ENCODE measurements at regions not wholly inside any gene's neighbourhood (a gene's known extent, or its start where the extent isn't known, plus 50 kb on each side); places are given as distances from the start of the nearest gene placed in this dataset.

DNA sequence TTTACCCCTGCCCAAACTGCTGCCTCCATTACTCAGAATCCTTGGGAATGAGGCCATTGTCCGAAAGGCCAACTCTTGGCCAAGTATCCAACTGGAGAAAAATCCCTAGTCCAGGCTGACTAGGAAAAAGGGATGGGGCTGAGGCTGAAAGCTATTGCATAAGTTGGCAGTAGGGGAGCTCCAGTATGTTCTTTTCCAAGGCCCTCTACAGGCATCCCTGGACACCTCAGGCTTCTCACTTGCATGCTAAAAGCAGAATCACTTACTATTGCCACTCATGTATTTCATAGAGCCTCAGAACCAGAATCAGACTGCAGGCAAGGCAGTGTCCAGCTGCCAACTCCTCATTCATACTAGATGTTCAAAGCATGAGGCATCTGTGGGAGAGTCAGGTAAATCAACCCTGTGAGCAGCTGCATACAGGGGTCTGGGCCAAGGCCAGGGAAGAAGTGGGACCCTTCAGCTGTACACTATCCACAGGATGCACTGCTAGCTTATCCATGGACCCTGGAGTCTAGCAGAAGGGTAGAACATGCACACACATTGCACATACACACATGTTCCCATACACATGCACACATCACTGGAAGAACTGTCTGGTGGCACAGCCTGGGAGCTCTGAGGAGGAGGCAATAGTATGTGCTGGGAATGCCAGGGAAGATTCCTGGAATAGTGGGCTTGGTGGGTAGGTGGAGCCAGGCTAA lies 195.3 kb downstream of the C1orf94 start:
- Histone ChIP-seq H2AFZ (no peak overlapping the region), H3K4me3 (no peak overlapping the region), H3K79me2 (ENCODE audit: low read depth) (no peaks in the 10 kb centered on the region), H3K9me2 (ENCODE audit: insufficient read depth) (no peaks in the 10 kb centered on the region; the same call in 1 of the 2 replicates), H3K27ac (no peak overlapping the region), H3K27me3 (ENCODE audit: insufficient read depth, low read depth) (no peaks in the 10 kb centered on the region), H3K4me2 (no peak overlapping the region), H3K4me1 (replicated peaks; ENCODE audit: insufficient read depth) (no peaks in the 10 kb centered on the region), H3K36me3 (ENCODE audit: low read depth) (no peaks in the 10 kb centered on the region), H4K20me1 (ENCODE audit: insufficient read depth) (no peaks in the 10 kb centered on the region), H3K9me3 (ENCODE audit: insufficient read depth, low read depth) (no peaks in the 10 kb centered on the region), H3F3A (ENCODE audit: insufficient read depth, low read depth) (no peaks in the 10 kb centered on the region)
- intact Hi-C loops (cut with micrococcal nuclease; ENCODE audit: unreplicated experiment) = no loop called here
- TF ChIP-seq, protein P1, sequence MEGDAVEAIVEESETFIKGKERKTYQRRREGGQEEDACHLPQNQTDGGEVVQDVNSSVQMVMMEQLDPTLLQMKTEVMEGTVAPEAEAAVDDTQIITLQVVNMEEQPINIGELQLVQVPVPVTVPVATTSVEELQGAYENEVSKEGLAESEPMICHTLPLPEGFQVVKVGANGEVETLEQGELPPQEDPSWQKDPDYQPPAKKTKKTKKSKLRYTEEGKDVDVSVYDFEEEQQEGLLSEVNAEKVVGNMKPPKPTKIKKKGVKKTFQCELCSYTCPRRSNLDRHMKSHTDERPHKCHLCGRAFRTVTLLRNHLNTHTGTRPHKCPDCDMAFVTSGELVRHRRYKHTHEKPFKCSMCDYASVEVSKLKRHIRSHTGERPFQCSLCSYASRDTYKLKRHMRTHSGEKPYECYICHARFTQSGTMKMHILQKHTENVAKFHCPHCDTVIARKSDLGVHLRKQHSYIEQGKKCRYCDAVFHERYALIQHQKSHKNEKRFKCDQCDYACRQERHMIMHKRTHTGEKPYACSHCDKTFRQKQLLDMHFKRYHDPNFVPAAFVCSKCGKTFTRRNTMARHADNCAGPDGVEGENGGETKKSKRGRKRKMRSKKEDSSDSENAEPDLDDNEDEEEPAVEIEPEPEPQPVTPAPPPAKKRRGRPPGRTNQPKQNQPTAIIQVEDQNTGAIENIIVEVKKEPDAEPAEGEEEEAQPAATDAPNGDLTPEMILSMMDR (conservative IDR thresholded peaks at IDR 0.05) = no peak
- TF ChIP-seq EZH2 (IDR thresholded peaks at IDR 0.05; ENCODE audit: low read depth) = no peak
- DNase-seq = no peak
- CTCF ChIA-PET = no interaction called here
- POLR2A ChIA-PET (ENCODE audit: unreplicated experiment) = no interaction called here
- no TSS peak for BruUV-seq (replicated peaks)

DNA sequence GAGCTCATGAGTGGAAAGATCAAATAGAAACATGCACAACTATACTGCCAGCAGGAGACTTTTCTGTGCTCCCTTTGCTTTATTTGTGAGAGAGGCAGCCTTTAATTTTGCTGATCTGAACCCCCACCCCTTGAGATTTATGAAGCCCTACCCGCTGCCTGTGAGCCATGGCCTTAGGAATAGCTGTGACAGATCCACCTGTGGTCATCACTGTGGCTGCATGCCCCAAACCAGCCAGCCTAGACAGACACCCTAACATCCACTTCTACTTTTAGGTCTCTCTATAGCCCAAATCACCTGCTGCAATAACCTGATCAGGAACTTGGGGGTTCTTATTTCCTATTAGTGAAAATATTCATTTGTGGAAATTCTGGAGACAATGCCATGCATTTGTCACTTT lies 196.2 kb downstream of the C1orf94 start:
- no peaks in the 10 kb centered on the region for H3F3A ChIP-seq (ENCODE audit: insufficient read depth, low read depth)
- H2AFZ ChIP-seq = no peak overlapping the region
- H3K27ac ChIP-seq = no peak overlapping the region
- no peaks in the 10 kb centered on the region for H3K4me1 ChIP-seq (replicated peaks; ENCODE audit: insufficient read depth)
- H3K4me2 ChIP-seq = no peak overlapping the region
- H3K9me2 ChIP-seq (ENCODE audit: insufficient read depth) = no peaks in the 10 kb centered on the region; the same call in 1 of the 2 replicates
- H3K27me3 ChIP-seq (ENCODE audit: insufficient read depth, low read depth) = no peaks in the 10 kb centered on the region
- no peaks in the 10 kb centered on the region for H4K20me1 ChIP-seq (ENCODE audit: insufficient read depth)
- POLR2A ChIA-PET (ENCODE audit: unreplicated experiment) = no interaction called here
- intact Hi-C loops (cut with micrococcal nuclease; ENCODE audit: unreplicated experiment) = no loop called here
- no TSS peak for BruUV-seq (replicated peaks)
- CTCF ChIA-PET = no interaction called here
- H3K4me3 ChIP-seq = no peak overlapping the region
- no peak for TF ChIP-seq EZH2 (IDR thresholded peaks at IDR 0.05; ENCODE audit: low read depth)
- TF ChIP-seq, protein P1 (conservative IDR thresholded peaks at IDR 0.05) = no peak
- no peaks in the 10 kb centered on the region for H3K9me3 ChIP-seq (ENCODE audit: insufficient read depth, low read depth)
- no peaks in the 10 kb centered on the region for H3K36me3 ChIP-seq (ENCODE audit: low read depth)
- no peak for DNase-seq
- H3K79me2 ChIP-seq (ENCODE audit: low read depth) = no peaks in the 10 kb centered on the region

GRCh38 chr1:34373912-34374311 lies 197.2 kb downstream of the C1orf94 start:
- no peaks in the 10 kb centered on the region for H3F3A ChIP-seq (ENCODE audit: insufficient read depth, low read depth)
- DNase-seq = no peak
- H3K4me3 ChIP-seq = no peak overlapping the region
- H3K36me3 ChIP-seq (ENCODE audit: low read depth) = no peaks in the 10 kb centered on the region
- H3K4me1 ChIP-seq (replicated peaks; ENCODE audit: insufficient read depth) = no peaks in the 10 kb centered on the region
- intact Hi-C loops (cut with micrococcal nuclease; ENCODE audit: unreplicated experiment) = no loop called here
- BruUV-seq (replicated peaks) = no TSS peak
- ChIA-PET CTCF (no interaction called here), POLR2A (ENCODE audit: unreplicated experiment) (no interaction called here)
- no peaks in the 10 kb centered on the region for H3K9me3 ChIP-seq (ENCODE audit: insufficient read depth, low read depth)
- H3K79me2 ChIP-seq (ENCODE audit: low read depth) = no peaks in the 10 kb centered on the region
- H3K27me3 ChIP-seq (ENCODE audit: insufficient read depth, low read depth) = no peaks in the 10 kb centered on the region
- H3K9me2 ChIP-seq (ENCODE audit: insufficient read depth) = no peaks in the 10 kb centered on the region; the same call in 1 of the 2 replicates
- H3K27ac ChIP-seq = no peak overlapping the region
- no peak for TF ChIP-seq EZH2 (IDR thresholded peaks at IDR 0.05; ENCODE audit: low read depth)
- TF ChIP-seq, protein P1 (conservative IDR thresholded peaks at IDR 0.05) = no peak
- H3K4me2 ChIP-seq = no peak overlapping the region
- H4K20me1 ChIP-seq (ENCODE audit: insufficient read depth) = no peaks in the 10 kb centered on the region
- no peak overlapping the region for H2AFZ ChIP-seq

Measured in PC-9 (cell line).